ENCODE measurements at regions not wholly inside any gene's neighbourhood (a gene's known extent, or its start where the extent isn't known, plus 50 kb on each side); places are given as distances from the start of the nearest gene placed in this dataset.

DNA sequence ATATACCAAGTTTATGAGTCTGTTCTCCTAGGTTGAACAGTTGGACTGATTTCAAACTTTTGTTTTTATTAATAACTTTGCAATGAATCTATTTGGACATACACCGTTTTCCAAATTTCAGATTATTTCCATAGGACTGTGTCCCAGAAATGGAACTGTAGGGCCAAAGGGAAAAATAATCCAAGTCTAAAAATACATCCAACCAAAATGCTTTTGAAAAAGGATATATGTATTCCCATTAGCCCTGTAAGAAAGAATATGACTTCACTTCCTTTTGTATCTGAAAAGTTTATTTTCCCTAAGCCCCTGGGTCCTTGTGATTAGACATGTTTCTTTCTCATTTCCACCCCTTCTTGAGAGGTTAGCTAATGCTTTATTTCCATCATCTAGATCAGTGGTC lies 434.2 kb upstream of the MKI67 start:
- Histone ChIP-seq H3K4me1 (ENCODE audit: control insufficient read depth, insufficient read depth, low read length, poor library complexity, severe bottlenecking) (no peaks in the 10 kb centered on the region), H3K27ac (ENCODE audit: insufficient read depth, low read length, poor library complexity, severe bottlenecking) (no peak overlapping the region), H3K9me3 (ENCODE audit: control insufficient read depth, low read length) (no peaks in the 10 kb centered on the region), H3K27me3 (replicated peaks; ENCODE audit: control insufficient read depth, insufficient read depth, low read length, poor library complexity, severe bottlenecking) (no peaks in the 10 kb centered on the region), H3K4me3 (ENCODE audit: insufficient read depth, low read depth, low read length, poor library complexity, severe bottlenecking) (no peak overlapping the region), H3K36me3 (ENCODE audit: control insufficient read depth, insufficient read depth, low read length) (no peaks in the 10 kb centered on the region)
- DNase-seq = no peak

- no peak for DNase-seq
- no peak overlapping the region for H3K27ac ChIP-seq (ENCODE audit: insufficient read depth, low read length, poor library complexity, severe bottlenecking)
- H3K36me3 ChIP-seq (ENCODE audit: control insufficient read depth, insufficient read depth, low read length) = no peaks in the 10 kb centered on the region
- no peak overlapping the region for H3K4me3 ChIP-seq (ENCODE audit: insufficient read depth, low read depth, low read length, poor library complexity, severe bottlenecking)
- H3K9me3 ChIP-seq (ENCODE audit: control insufficient read depth, low read length) = no peaks in the 10 kb centered on the region
- H3K4me1 ChIP-seq (ENCODE audit: control insufficient read depth, insufficient read depth, low read length, poor library complexity, severe bottlenecking) = no peaks in the 10 kb centered on the region
- no peaks in the 10 kb centered on the region for H3K27me3 ChIP-seq (replicated peaks; ENCODE audit: control insufficient read depth, insufficient read depth, low read length, poor library complexity, severe bottlenecking)
Observed at GRCh38 chr10:128560993-128561392, 434.8 kb upstream of the MKI67 start.

- no peaks in the 10 kb centered on the region for H3K27me3 ChIP-seq (replicated peaks; ENCODE audit: control insufficient read depth, insufficient read depth, low read length, poor library complexity, severe bottlenecking)
- no peaks in the 10 kb centered on the region for H3K9me3 ChIP-seq (ENCODE audit: control insufficient read depth, low read length)
- no peak overlapping the region for H3K4me3 ChIP-seq (ENCODE audit: insufficient read depth, low read depth, low read length, poor library complexity, severe bottlenecking)
- H3K27ac ChIP-seq (ENCODE audit: insufficient read depth, low read length, poor library complexity, severe bottlenecking) = no peak overlapping the region
- H3K36me3 ChIP-seq (ENCODE audit: control insufficient read depth, insufficient read depth, low read length) = no peaks in the 10 kb centered on the region
- H3K4me1 ChIP-seq (ENCODE audit: control insufficient read depth, insufficient read depth, low read length, poor library complexity, severe bottlenecking) = no peaks in the 10 kb centered on the region
- DNase-seq = no peak
Observed at GRCh38 chr10:128563387-128563786, 437.2 kb upstream of the MKI67 start.

DNA sequence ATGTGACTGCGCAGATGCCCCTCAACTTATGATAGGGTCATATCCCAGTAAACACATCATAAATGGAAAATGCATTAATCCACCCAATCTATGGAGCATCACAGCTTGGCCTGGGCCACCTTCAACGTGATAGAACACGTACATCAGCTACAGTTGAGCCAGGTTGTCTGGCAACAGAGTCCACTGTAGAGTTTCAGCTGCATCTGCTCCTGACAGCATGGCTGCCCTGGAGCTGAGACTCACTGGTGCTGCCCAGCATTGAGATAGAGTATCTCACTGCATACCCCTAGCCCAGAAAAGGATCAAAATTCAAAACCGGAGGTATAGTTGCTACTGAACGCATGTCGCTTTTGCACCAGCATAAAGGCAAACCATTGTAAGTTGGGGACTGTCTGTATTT lies 437.7 kb upstream of the MKI67 start:
- DNase-seq = no peak
- Histone ChIP-seq H3K9me3 (ENCODE audit: control insufficient read depth, low read length) (no peaks in the 10 kb centered on the region), H3K4me1 (ENCODE audit: control insufficient read depth, insufficient read depth, low read length, poor library complexity, severe bottlenecking) (no peaks in the 10 kb centered on the region), H3K27me3 (replicated peaks; ENCODE audit: control insufficient read depth, insufficient read depth, low read length, poor library complexity, severe bottlenecking) (no peaks in the 10 kb centered on the region), H3K4me3 (ENCODE audit: insufficient read depth, low read depth, low read length, poor library complexity, severe bottlenecking) (no peak overlapping the region), H3K36me3 (ENCODE audit: control insufficient read depth, insufficient read depth, low read length) (no peaks in the 10 kb centered on the region), H3K27ac (ENCODE audit: insufficient read depth, low read length, poor library complexity, severe bottlenecking) (no peak overlapping the region)

DNA sequence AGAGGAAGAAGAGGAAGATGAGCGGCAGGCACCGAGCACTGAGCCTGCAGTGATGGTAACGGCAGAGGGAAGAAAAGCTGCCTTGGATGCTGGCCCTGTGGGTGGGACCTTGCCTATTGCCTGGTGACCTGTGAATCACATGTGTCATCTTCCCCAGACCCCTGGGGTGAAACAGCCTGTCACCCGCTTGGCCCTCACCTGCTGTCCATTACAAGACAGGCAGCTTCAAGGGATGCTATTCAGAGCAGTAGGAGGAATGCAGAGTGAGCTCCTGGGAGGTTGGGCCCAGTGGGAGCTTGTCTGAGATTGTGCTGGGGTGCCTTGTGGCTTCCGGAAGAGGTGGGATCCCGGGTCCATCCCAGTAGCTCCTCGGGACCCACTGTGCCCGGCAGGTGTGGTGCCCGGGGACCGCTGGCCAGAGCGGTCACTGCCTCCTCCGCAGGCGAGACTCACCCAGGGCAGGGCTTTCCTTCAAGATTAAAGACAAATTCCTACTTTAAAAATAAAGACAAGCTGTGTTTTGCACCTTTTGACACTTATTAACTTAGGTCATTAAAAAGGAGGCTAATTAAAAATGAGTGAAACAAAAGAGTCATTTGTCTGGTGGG lies 440.2 kb upstream of the MKI67 start:
- DNase-seq = no peak
- H3K36me3 ChIP-seq (ENCODE audit: control insufficient read depth, insufficient read depth, low read length) = no peaks in the 10 kb centered on the region
- no peaks in the 10 kb centered on the region for H3K27me3 ChIP-seq (replicated peaks; ENCODE audit: control insufficient read depth, insufficient read depth, low read length, poor library complexity, severe bottlenecking)
- H3K4me1 ChIP-seq (ENCODE audit: control insufficient read depth, insufficient read depth, low read length, poor library complexity, severe bottlenecking) = no peaks in the 10 kb centered on the region
- no peak overlapping the region for H3K27ac ChIP-seq (ENCODE audit: insufficient read depth, low read length, poor library complexity, severe bottlenecking)
- no peaks in the 10 kb centered on the region for H3K9me3 ChIP-seq (ENCODE audit: control insufficient read depth, low read length)
- H3K4me3 ChIP-seq (ENCODE audit: insufficient read depth, low read depth, low read length, poor library complexity, severe bottlenecking) = no peak overlapping the region

- no peaks in the 10 kb centered on the region for H3K36me3 ChIP-seq (ENCODE audit: control insufficient read depth, insufficient read depth, low read length)
- H3K27ac ChIP-seq (ENCODE audit: insufficient read depth, low read length, poor library complexity, severe bottlenecking) = no peak overlapping the region
- no peaks in the 10 kb centered on the region for H3K4me1 ChIP-seq (ENCODE audit: control insufficient read depth, insufficient read depth, low read length, poor library complexity, severe bottlenecking)
- no peak overlapping the region for H3K4me3 ChIP-seq (ENCODE audit: insufficient read depth, low read depth, low read length, poor library complexity, severe bottlenecking)
- H3K9me3 ChIP-seq (ENCODE audit: control insufficient read depth, low read length) = no peaks in the 10 kb centered on the region
- no peaks in the 10 kb centered on the region for H3K27me3 ChIP-seq (replicated peaks; ENCODE audit: control insufficient read depth, insufficient read depth, low read length, poor library complexity, severe bottlenecking)
- DNase-seq = no peak
Observed at GRCh38 chr10:128567551-128567950, 441.3 kb upstream of the MKI67 start.

- Histone ChIP-seq H3K27ac (ENCODE audit: insufficient read depth, low read length, poor library complexity, severe bottlenecking) (no peak overlapping the region), H3K9me3 (ENCODE audit: control insufficient read depth, low read length) (no peaks in the 10 kb centered on the region), H3K4me1 (ENCODE audit: control insufficient read depth, insufficient read depth, low read length, poor library complexity, severe bottlenecking) (no peaks in the 10 kb centered on the region), H3K36me3 (ENCODE audit: control insufficient read depth, insufficient read depth, low read length) (no peaks in the 10 kb centered on the region), H3K4me3 (ENCODE audit: insufficient read depth, low read depth, low read length, poor library complexity, severe bottlenecking) (no peak overlapping the region), H3K27me3 (replicated peaks; ENCODE audit: control insufficient read depth, insufficient read depth, low read length, poor library complexity, severe bottlenecking) (no peaks in the 10 kb centered on the region)
- DNase-seq = no peak
Observed at GRCh38 chr10:128568041-128568440, 441.8 kb upstream of the MKI67 start.

DNA sequence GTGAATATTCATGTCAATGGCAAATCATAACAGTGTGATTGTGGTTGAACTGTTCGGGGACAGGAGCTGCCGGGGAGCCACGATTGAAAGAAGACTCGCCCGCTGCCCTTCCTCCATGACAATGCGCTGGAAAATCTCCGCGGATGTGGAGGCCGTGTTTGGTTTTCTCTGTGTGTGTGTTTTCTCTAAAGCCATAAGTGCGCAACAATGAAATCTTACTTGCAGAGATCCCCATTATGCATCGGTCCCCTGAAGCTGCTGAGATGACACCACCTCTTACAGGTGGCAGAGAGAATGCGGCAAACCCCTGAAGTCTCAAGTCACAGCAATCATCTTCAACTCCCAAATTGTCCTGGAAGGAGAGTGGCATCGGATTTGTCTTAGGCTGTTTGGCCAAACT lies 442.3 kb upstream of the MKI67 start:
- no peaks in the 10 kb centered on the region for H3K36me3 ChIP-seq (ENCODE audit: control insufficient read depth, insufficient read depth, low read length)
- no peak overlapping the region for H3K27ac ChIP-seq (ENCODE audit: insufficient read depth, low read length, poor library complexity, severe bottlenecking)
- no peaks in the 10 kb centered on the region for H3K9me3 ChIP-seq (ENCODE audit: control insufficient read depth, low read length)
- no peaks in the 10 kb centered on the region for H3K4me1 ChIP-seq (ENCODE audit: control insufficient read depth, insufficient read depth, low read length, poor library complexity, severe bottlenecking)
- DNase-seq = no peak
- H3K4me3 ChIP-seq (ENCODE audit: insufficient read depth, low read depth, low read length, poor library complexity, severe bottlenecking) = no peak overlapping the region
- no peaks in the 10 kb centered on the region for H3K27me3 ChIP-seq (replicated peaks; ENCODE audit: control insufficient read depth, insufficient read depth, low read length, poor library complexity, severe bottlenecking)

- no peaks in the 10 kb centered on the region for H3K9me3 ChIP-seq (ENCODE audit: control insufficient read depth, low read length)
Observed at GRCh38 chr10:128568990-128569945, 443.0 kb upstream of the MKI67 start.

GRCh38 chr10:128570319-128570995 lies 444.2 kb upstream of the MKI67 start:
- no peak for DNase-seq
- no peak overlapping the region for H3K27ac ChIP-seq (ENCODE audit: insufficient read depth, low read length, poor library complexity, severe bottlenecking)
- H3K36me3 ChIP-seq (ENCODE audit: control insufficient read depth, insufficient read depth, low read length) = no peaks in the 10 kb centered on the region
- H3K9me3 ChIP-seq (ENCODE audit: control insufficient read depth, low read length) = no peaks in the 10 kb centered on the region
- no peak overlapping the region for H3K4me3 ChIP-seq (ENCODE audit: insufficient read depth, low read depth, low read length, poor library complexity, severe bottlenecking)
- H3K4me1 ChIP-seq (ENCODE audit: control insufficient read depth, insufficient read depth, low read length, poor library complexity, severe bottlenecking) = no peaks in the 10 kb centered on the region
- no peaks in the 10 kb centered on the region for H3K27me3 ChIP-seq (replicated peaks; ENCODE audit: control insufficient read depth, insufficient read depth, low read length, poor library complexity, severe bottlenecking)

More at GRCh38 chr10:128568990-128569945, 443.0 kb upstream of the MKI67 start:
- H3K4me1 ChIP-seq (ENCODE audit: control insufficient read depth, insufficient read depth, low read length, poor library complexity, severe bottlenecking) = no peaks in the 10 kb centered on the region
- no peak overlapping the region for H3K4me3 ChIP-seq (ENCODE audit: insufficient read depth, low read depth, low read length, poor library complexity, severe bottlenecking)
- no peaks in the 10 kb centered on the region for H3K36me3 ChIP-seq (ENCODE audit: control insufficient read depth, insufficient read depth, low read length)
- no peak overlapping the region for H3K27ac ChIP-seq (ENCODE audit: insufficient read depth, low read length, poor library complexity, severe bottlenecking)
- H3K27me3 ChIP-seq (replicated peaks; ENCODE audit: control insufficient read depth, insufficient read depth, low read length, poor library complexity, severe bottlenecking) = no peaks in the 10 kb centered on the region
- DNase-seq = no peak
